SH-SY5Y (cell line): ENCODE measurements at regions not wholly inside any gene's neighbourhood (a gene's known extent, or its start where the extent isn't known, plus 50 kb on each side); places are given as distances from the start of the nearest gene placed in this dataset.

Experiments
- GATA2 ChIP-seq: IDR thresholded peaks from 2 replicates; pipeline ENCODE4 v1.6.1; 2011; ENCODE audit warnings: mild to moderate bottlenecking, low read depth, low read length
- GATA3 ChIP-seq: IDR thresholded peaks from 2 replicates; pipeline ENCODE4 v1.6.1; 2011; ENCODE audit warnings: low read depth, mild to moderate bottlenecking, low read length, moderate library complexity

- TF ChIP-seq GATA2 (no peak), GATA3 (no peak)
Measured at GRCh38 chr9:16128003-16128402, 575.2 kb downstream of the CCDC171 start.

GRCh38 chr9:16131264-16131663 is 578.4 kb downstream of the CCDC171 start:
- no peak for TF ChIP-seq GATA3
- TF ChIP-seq GATA2 = no peak

- TF ChIP-seq GATA3 = no peak
- TF ChIP-seq GATA2 = no peak
Measured at GRCh38 chr9:16132513-16132912, 579.7 kb downstream of the CCDC171 start.

- TF ChIP-seq GATA3 (no peak), GATA2 (no peak)
Measured at GRCh38 chr9:16133032-16133431, 580.2 kb downstream of the CCDC171 start.

GRCh38 chr9:16133556-16134227 is 580.8 kb downstream of the CCDC171 start:
- TF ChIP-seq GATA3 = no peak
- TF ChIP-seq GATA2 = no peak

GRCh38 chr9:16134351-16134750 is 581.5 kb downstream of the CCDC171 start:
- no peak for TF ChIP-seq GATA3
- no peak for TF ChIP-seq GATA2

GRCh38 chr9:16135968-16136367 is 583.1 kb downstream of the CCDC171 start:
- TF ChIP-seq GATA2 = no peak
- TF ChIP-seq GATA3 = no peak

GRCh38 chr9:16136451-16136850 is 583.6 kb downstream of the CCDC171 start:
- no peak for TF ChIP-seq GATA3
- no peak for TF ChIP-seq GATA2

- no peak for TF ChIP-seq GATA3
- no peak for TF ChIP-seq GATA2
Measured at GRCh38 chr9:16136961-16137360, 584.1 kb downstream of the CCDC171 start.

- no peak for TF ChIP-seq GATA2
- no peak for TF ChIP-seq GATA3
Measured at GRCh38 chr9:16138561-16139491, 586.0 kb downstream of the CCDC171 start.

GRCh38 chr9:16139774-16140173 is 586.9 kb downstream of the CCDC171 start:
- TF ChIP-seq GATA2 = no peak
- TF ChIP-seq GATA3 = no peak

- no peak for TF ChIP-seq GATA2
- TF ChIP-seq GATA3 = no peak
Measured at GRCh38 chr9:16143310-16143709, 590.5 kb downstream of the CCDC171 start.

- TF ChIP-seq GATA3 = no peak
- no peak for TF ChIP-seq GATA2
Measured at GRCh38 chr9:16143947-16144890, 591.4 kb downstream of the CCDC171 start.
